Body of pancreas (tissue), 4 donors: ENCODE measurements at regions not wholly inside any gene's neighbourhood (a gene's known extent, or its start where the extent isn't known, plus 50 kb on each side); places are given as distances from the start of the nearest gene placed in this dataset.
"Not testable (repeated sequence)": the region's sequence is repeated elsewhere in the genome, so short reads cannot be mapped to it uniquely, and the experiment has no call there.

Experiments
- CTCF ChIP-seq, 7 experiments: fragments of 450-650 bp in 4 of 7; fragments of 200-600 bp in 3 of 7; sonication (generic) in 3 of 7; IDR thresholded peaks; one replicate each; pipeline ENCODE4 v1.5.1; 2016 to 2019; ENCODE audit warnings: antibody characterized with exemption in 7 of 7
- POLR2A ChIP-seq, 3 donors: fragments of 450-650 bp; IDR thresholded peaks; one replicate each; pipeline ENCODE4 v1.6.1; 2016; ENCODE audit warnings: antibody characterized with exemption in 3 of 3, mild to moderate bottlenecking in 2 of 3

DNA sequence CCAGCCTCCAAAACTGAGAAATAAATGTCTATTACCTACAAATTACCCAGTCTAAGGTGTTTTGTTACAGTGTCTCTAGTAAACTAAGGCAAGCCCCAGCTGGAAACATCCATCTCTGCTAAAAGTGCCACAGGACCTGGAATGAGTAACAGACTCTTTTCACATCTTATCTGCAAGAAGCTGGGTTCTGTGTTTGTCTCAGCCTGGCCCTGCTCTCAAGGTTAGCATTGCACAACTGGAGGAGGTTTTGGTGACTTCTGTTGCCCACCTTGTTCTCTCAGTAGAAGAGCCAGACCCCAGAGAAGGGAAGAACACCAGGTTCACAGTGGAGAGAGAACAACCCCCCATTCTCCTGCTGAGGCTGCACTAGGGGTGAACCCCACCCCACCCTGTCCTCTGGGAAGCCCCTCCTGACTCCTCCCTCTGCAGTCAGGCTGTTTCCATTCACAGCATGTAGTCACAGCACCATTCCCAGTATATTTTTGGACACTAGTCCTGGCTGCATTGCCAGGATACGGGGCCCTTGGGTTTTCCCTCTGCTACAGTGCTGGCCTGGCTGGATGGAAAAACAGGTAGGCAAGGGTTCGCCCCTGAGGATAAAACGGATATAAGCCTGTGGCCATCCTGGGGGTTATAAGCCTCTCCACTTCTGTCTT lies 280.0 kb downstream of the BCL2L11 start:
- not testable (repeated sequence) for TF ChIP-seq CTCF, POLR2A (IDR thresholded peaks at IDR 0.05)
